ENCODE measurements at regions not wholly inside any gene's neighbourhood (a gene's known extent, or its start where the extent isn't known, plus 50 kb on each side); places are given as distances from the start of the nearest gene placed in this dataset.

GRCh38 chr16:87098976-87099720 is 218.0 kb downstream of the C16orf95 start:
- Mint-ChIP-seq H3K36me3 (ENCODE audit: low read depth, unreplicated experiment) (no peaks in the 10 kb centered on the region), H3K9me3 (ENCODE audit: unreplicated experiment) (no peaks in the 10 kb centered on the region), H3K4me1 (ENCODE audit: low read depth, unreplicated experiment) (no peaks in the 10 kb centered on the region), H3K27me3 (ENCODE audit: low read depth, unreplicated experiment) (peaks cover 33% of the 10 kb centered on the region), H3K27ac (ENCODE audit: unreplicated experiment) (no peak overlapping the region), H3K4me3 (ENCODE audit: unreplicated experiment) (no peak overlapping the region)
- Histone ChIP-seq H3K9me3 (ENCODE audit: insufficient read depth, low read depth, low read length) (no peaks in the 10 kb centered on the region), H3K9ac (ENCODE audit: low read length) (no peak overlapping the region), H3K27me3 (ENCODE audit: insufficient read depth, low read length) (peaks cover 2% of the 10 kb centered on the region), H3K79me2 (ENCODE audit: insufficient read depth, low read length) (no peaks in the 10 kb centered on the region), H3K4me3 (ENCODE audit: insufficient read depth, low read depth, low read length) (no peak overlapping the region), H4K20me1 (ENCODE audit: insufficient read depth, low read length) (no peaks in the 10 kb centered on the region), H3K4me2 (ENCODE audit: low read length) (no peak overlapping the region), H3K36me3 (ENCODE audit: insufficient read depth, low read length) (no peaks in the 10 kb centered on the region), H2AFZ (ENCODE audit: low read depth, low read length) (no peak overlapping the region), H3K27ac (ENCODE audit: low read depth, low read length) (no peak overlapping the region), H3K4me1 (ENCODE audit: insufficient read depth, low read length) (peaks cover 11% of the 10 kb centered on the region)
- TF ChIP-seq CTCF (IDR thresholded peaks at IDR 0.05; ENCODE audit: insufficient read depth, low read depth, low read length) (no peak), EZH2 (IDR thresholded peaks at IDR 0.05; ENCODE audit: insufficient read depth, low read length) (no peak)
- FAIRE-seq (no peak), DNase-seq (ENCODE audit: low read depth) (no peak)

GRCh38 chr16:87100306-87101058 is 216.7 kb downstream of the C16orf95 start:
- H3K4me3 Mint-ChIP-seq (ENCODE audit: unreplicated experiment), result no peak overlapping the region
- no peak overlapping the region for H3K27ac Mint-ChIP-seq (ENCODE audit: unreplicated experiment)
- H3K79me2 ChIP-seq (ENCODE audit: insufficient read depth, low read length), result no peaks in the 10 kb centered on the region
- H3K9ac ChIP-seq (ENCODE audit: low read length), result no peak overlapping the region
- no peaks in the 10 kb centered on the region for H3K36me3 Mint-ChIP-seq (ENCODE audit: low read depth, unreplicated experiment)
- H3K9me3 ChIP-seq (ENCODE audit: insufficient read depth, low read depth, low read length), result no peaks in the 10 kb centered on the region
- no peak overlapping the region for H3K4me3 ChIP-seq (ENCODE audit: insufficient read depth, low read depth, low read length)
- no peaks in the 10 kb centered on the region for H3K27me3 ChIP-seq (ENCODE audit: insufficient read depth, low read length)
- no peaks in the 10 kb centered on the region for H4K20me1 ChIP-seq (ENCODE audit: insufficient read depth, low read length)
- no peak for TF ChIP-seq EZH2 (IDR thresholded peaks at IDR 0.05; ENCODE audit: insufficient read depth, low read length)
- TF ChIP-seq CTCF (IDR thresholded peaks at IDR 0.05; ENCODE audit: insufficient read depth, low read depth, low read length), result no peak
- no peak overlapping the region for H2AFZ ChIP-seq (ENCODE audit: low read depth, low read length)
- peaks cover 3% of the 10 kb centered on the region for H3K9me3 Mint-ChIP-seq (ENCODE audit: unreplicated experiment)
- FAIRE-seq (no peak), DNase-seq (ENCODE audit: low read depth) (no peak)
- no peak overlapping the region for H3K27ac ChIP-seq (ENCODE audit: low read depth, low read length)
- peaks cover 28% of the 10 kb centered on the region for H3K27me3 Mint-ChIP-seq (ENCODE audit: low read depth, unreplicated experiment)
- peaks cover 11% of the 10 kb centered on the region for H3K4me1 ChIP-seq (ENCODE audit: insufficient read depth, low read length)
- no peaks in the 10 kb centered on the region for H3K4me1 Mint-ChIP-seq (ENCODE audit: low read depth, unreplicated experiment)
- no peak overlapping the region for H3K4me2 ChIP-seq (ENCODE audit: low read length)
- no peaks in the 10 kb centered on the region for H3K36me3 ChIP-seq (ENCODE audit: insufficient read depth, low read length)

Measured in astrocyte (in vitro differentiated cells and primary cell).